ENCODE measurements at regions not wholly inside any gene's neighbourhood (a gene's known extent, or its start where the extent isn't known, plus 50 kb on each side); places are given as distances from the start of the nearest gene placed in this dataset.

DNA sequence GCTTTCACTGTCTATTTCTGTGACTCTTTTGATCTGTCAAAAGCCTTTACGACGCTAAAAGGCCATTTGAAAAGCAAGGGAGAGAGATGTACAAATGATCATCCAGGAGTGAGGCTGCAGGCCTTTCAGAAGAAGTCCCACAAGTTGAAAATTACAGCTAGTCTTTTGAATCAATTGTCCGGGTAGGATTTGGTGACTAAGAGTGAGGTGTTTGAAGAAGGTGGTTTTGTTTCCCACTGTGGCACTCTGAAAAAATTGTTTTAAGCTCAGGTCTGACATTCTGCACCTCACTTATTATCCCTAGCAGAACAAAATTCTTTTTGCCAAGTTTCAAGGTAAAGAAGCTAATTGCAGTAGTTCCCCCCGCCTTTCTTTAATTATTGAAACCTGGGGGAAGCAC is 50.8 kb upstream of the TMEM108 start:
- Histone ChIP-seq H3K9me3 (ENCODE audit: severe bottlenecking) (no peaks in the 10 kb centered on the region), H3K27me3 (ENCODE audit: insufficient read depth, poor library complexity, severe bottlenecking) (no peaks in the 10 kb centered on the region), H3K4me3 (ENCODE audit: severe bottlenecking) (no peak overlapping the region), H3K36me3 (ENCODE audit: low read depth) (no peaks in the 10 kb centered on the region), H3K27ac (ENCODE audit: poor library complexity, severe bottlenecking) (no peak overlapping the region), H3K4me1 (ENCODE audit: insufficient read depth, poor library complexity, severe bottlenecking) (no peaks in the 10 kb centered on the region)
- no peak for TF ChIP-seq CTCF (IDR thresholded peaks at IDR 0.05; ENCODE audit: poor library complexity, severe bottlenecking)
- ATAC-seq (ENCODE audit: low read depth) = no peak
- no peak for DNase-seq (ENCODE audit: low spot score)

GRCh38 chr3:132984181-132984580 is 54.0 kb upstream of the TMEM108 start:
- no peaks in the 10 kb centered on the region for H3K27me3 ChIP-seq (ENCODE audit: insufficient read depth, poor library complexity, severe bottlenecking)
- H3K4me1 ChIP-seq (ENCODE audit: insufficient read depth, poor library complexity, severe bottlenecking) = no peaks in the 10 kb centered on the region
- ATAC-seq (ENCODE audit: low read depth) (no peak), DNase-seq (ENCODE audit: low spot score) (no peak)
- H3K9me3 ChIP-seq (ENCODE audit: severe bottlenecking) = no peaks in the 10 kb centered on the region
- H3K27ac ChIP-seq (ENCODE audit: poor library complexity, severe bottlenecking) = no peak overlapping the region
- no peak for TF ChIP-seq CTCF (IDR thresholded peaks at IDR 0.05; ENCODE audit: poor library complexity, severe bottlenecking)
- H3K36me3 ChIP-seq (ENCODE audit: low read depth) = no peaks in the 10 kb centered on the region
- no peak overlapping the region for H3K4me3 ChIP-seq (ENCODE audit: severe bottlenecking)

GRCh38 chr3:132983143-132983770 is 54.9 kb upstream of the TMEM108 start:
- no peaks in the 10 kb centered on the region for H3K4me1 ChIP-seq (ENCODE audit: insufficient read depth, poor library complexity, severe bottlenecking)
- H3K27me3 ChIP-seq (ENCODE audit: insufficient read depth, poor library complexity, severe bottlenecking) = no peaks in the 10 kb centered on the region
- ATAC-seq (ENCODE audit: low read depth) = no peak
- no peak overlapping the region for H3K27ac ChIP-seq (ENCODE audit: poor library complexity, severe bottlenecking)
- no peak for DNase-seq (ENCODE audit: low spot score)
- TF ChIP-seq CTCF (IDR thresholded peaks at IDR 0.05; ENCODE audit: poor library complexity, severe bottlenecking) = no peak
- H3K9me3 ChIP-seq (ENCODE audit: severe bottlenecking) = no peaks in the 10 kb centered on the region
- H3K36me3 ChIP-seq (ENCODE audit: low read depth) = no peaks in the 10 kb centered on the region
- no peak overlapping the region for H3K4me3 ChIP-seq (ENCODE audit: severe bottlenecking)

DNA sequence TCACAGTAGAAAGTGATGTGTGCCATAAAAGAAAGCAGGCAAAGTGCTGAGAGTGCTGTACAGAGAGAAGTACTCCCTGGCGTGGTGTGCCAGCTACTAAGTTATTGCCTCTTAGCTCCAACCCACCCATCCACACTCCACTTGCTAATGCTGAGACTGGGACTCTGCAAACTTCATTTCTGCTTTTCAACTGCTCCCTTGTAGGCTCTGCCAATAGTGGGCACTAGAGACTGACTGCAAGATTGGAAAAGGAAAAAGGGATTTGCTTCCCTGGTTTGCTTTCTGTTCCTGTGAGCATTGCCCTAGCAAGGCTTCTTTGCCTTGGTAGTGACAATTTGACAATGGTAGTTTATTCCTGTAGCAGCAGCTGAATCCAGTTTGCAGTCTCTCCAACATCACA is 56.5 kb upstream of the TMEM108 start:
- Histone ChIP-seq H3K27ac (ENCODE audit: poor library complexity, severe bottlenecking) (no peak overlapping the region), H3K9me3 (ENCODE audit: severe bottlenecking) (no peaks in the 10 kb centered on the region), H3K36me3 (ENCODE audit: low read depth) (no peaks in the 10 kb centered on the region), H3K4me3 (ENCODE audit: severe bottlenecking) (no peak overlapping the region), H3K4me1 (ENCODE audit: insufficient read depth, poor library complexity, severe bottlenecking) (no peaks in the 10 kb centered on the region), H3K27me3 (ENCODE audit: insufficient read depth, poor library complexity, severe bottlenecking) (no peaks in the 10 kb centered on the region)
- TF ChIP-seq CTCF (IDR thresholded peaks at IDR 0.05; ENCODE audit: poor library complexity, severe bottlenecking) = no peak
- DNase-seq (ENCODE audit: low spot score) (no peak), ATAC-seq (ENCODE audit: low read depth) (no peak)

DNA sequence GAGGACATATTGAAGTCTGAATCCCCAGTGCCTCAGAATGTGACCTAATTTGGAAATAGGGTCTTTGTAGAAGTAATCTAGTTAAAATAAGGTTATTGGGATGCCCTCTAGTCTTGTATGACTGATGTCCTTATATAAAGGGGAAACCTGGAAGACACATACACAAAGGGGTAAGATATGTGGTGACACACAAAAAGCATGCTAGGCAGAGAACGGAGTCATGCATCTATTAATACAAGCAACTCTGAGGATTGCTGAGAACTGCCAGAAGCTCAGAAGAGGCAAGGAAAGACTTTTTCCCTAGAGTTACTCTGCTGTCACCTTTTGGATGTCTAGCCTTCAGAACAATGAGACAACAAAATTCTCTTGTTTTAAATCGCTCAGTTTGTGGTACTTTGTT is 58.1 kb upstream of the TMEM108 start:
- H3K4me3 ChIP-seq (ENCODE audit: severe bottlenecking) = no peak overlapping the region
- H3K9me3 ChIP-seq (ENCODE audit: severe bottlenecking) = no peaks in the 10 kb centered on the region
- no peaks in the 10 kb centered on the region for H3K27me3 ChIP-seq (ENCODE audit: insufficient read depth, poor library complexity, severe bottlenecking)
- no peaks in the 10 kb centered on the region for H3K4me1 ChIP-seq (ENCODE audit: insufficient read depth, poor library complexity, severe bottlenecking)
- no peak overlapping the region for H3K27ac ChIP-seq (ENCODE audit: poor library complexity, severe bottlenecking)
- DNase-seq (ENCODE audit: low spot score) = no peak
- no peak for ATAC-seq (ENCODE audit: low read depth)
- no peak for TF ChIP-seq CTCF (IDR thresholded peaks at IDR 0.05; ENCODE audit: poor library complexity, severe bottlenecking)
- H3K36me3 ChIP-seq (ENCODE audit: low read depth) = no peaks in the 10 kb centered on the region

Measured in RWPE2 (cell line).